Vagina (tissue), 2 donors: ENCODE measurements at regions not wholly inside any gene's neighbourhood (a gene's known extent, or its start where the extent isn't known, plus 50 kb on each side); places are given as distances from the start of the nearest gene placed in this dataset.

ENCODE experiments used
- CTCF ChIP-seq, 3 experiments: fragments of 450-650 bp in 2 of 3; fragments of 200-600 bp in 1 of 3; sonication (generic) in 1 of 3; IDR thresholded peaks; one replicate each; pipeline ENCODE4 v1.5.1; 2017 to 2019; ENCODE audit warnings: antibody characterized with exemption in 3 of 3, mild to moderate bottlenecking in 2 of 3, moderate library complexity in 2 of 3
- POLR2A ChIP-seq, 2 donors: fragments of 450-650 bp; IDR thresholded peaks; one replicate each; pipeline ENCODE4 v1.6.1; 2017; ENCODE audit warnings: antibody characterized with exemption in 2 of 2, mild to moderate bottlenecking in 2 of 2, moderate library complexity in 2 of 2
- POLR2AphosphoS5 ChIP-seq, 2 donors: sonication (generic); formaldehyde crosslinking; IDR thresholded peaks; one replicate each; pipeline ENCODE4 v1.9.0; 2017; ENCODE audit warnings: antibody characterized with exemption in 2 of 2, mild to moderate bottlenecking in 2 of 2, low read depth in 1 of 2; ENCODE audit not compliant: insufficient read depth in 1 of 2

GRCh38 chr4:157772907-157773306 is 399.9 kb downstream of the GASK1B start:
- TF ChIP-seq CTCF (IDR thresholded peaks at IDR 0.05): no peak
- TF ChIP-seq POLR2AphosphoS5 (IDR thresholded peaks at IDR 0.05; ENCODE audit: insufficient read depth in 1 of 2, low read depth in 1 of 2): no peak
- no peak for TF ChIP-seq POLR2A (IDR thresholded peaks at IDR 0.05)
